ENCODE measurements at regions not wholly inside any gene's neighbourhood (a gene's known extent, or its start where the extent isn't known, plus 50 kb on each side); places are given as distances from the start of the nearest gene placed in this dataset.

GRCh38 chr13:67854990-67855389 is 624.9 kb upstream of the PCDH9 start:
- TF ChIP-seq EZH2 (IDR thresholded peaks at IDR 0.05): no peak
- no peak for TF ChIP-seq CTCF (IDR thresholded peaks at IDR 0.05)
- TF ChIP-seq EZH2phosphoT487 (IDR thresholded peaks at IDR 0.05): no peak

All from neural progenitor cell (in vitro differentiated cells).